CD1c-positive myeloid dendritic cell (primary cell): ENCODE measurements at regions not wholly inside any gene's neighbourhood (a gene's known extent, or its start where the extent isn't known, plus 50 kb on each side); places are given as distances from the start of the nearest gene placed in this dataset.

ENCODE experiments used
- DNase-seq: peaks from one replicate; pipeline ENCODE4 v3.0.0-alpha.2; 2016; ENCODE audit errors: extremely low spot score

- DNase-seq: no peak
Measured at GRCh38 chr14:73782623-73783022, 68.4 kb upstream of the PNMA1 start.

GRCh38 chr14:73780896-73781295, 66.7 kb upstream of the PNMA1 start:
- DNase-seq: no peak

- DNase-seq: no peak
Measured at GRCh38 chr14:73780391-73780790, 66.2 kb upstream of the PNMA1 start.

GRCh38 chr14:73778736-73779135, 64.6 kb upstream of the PNMA1 start:
- no peak for DNase-seq

GRCh38 chr14:73777420-73777819, 63.2 kb upstream of the PNMA1 start:
- no peak for DNase-seq

- no peak for DNase-seq
Measured at GRCh38 chr14:73776194-73776537, 62.0 kb upstream of the PNMA1 start.

- no peak for DNase-seq
Measured at GRCh38 chr14:73775339-73776193, 61.4 kb upstream of the PNMA1 start.

GRCh38 chr14:73774671-73775070, 60.5 kb upstream of the PNMA1 start:
- no peak for DNase-seq

- DNase-seq: peak; percentile 17
Measured at GRCh38 chr14:73774241-73774570, 60.0 kb upstream of the PNMA1 start.

- no peak for DNase-seq
Measured at GRCh38 chr14:73773441-73774240, 59.5 kb upstream of the PNMA1 start.

GRCh38 chr14:73771848-73772638, 57.9 kb upstream of the PNMA1 start:
- peak; percentile 89 for DNase-seq

- no peak for DNase-seq
Measured at GRCh38 chr14:73770977-73771847, 57.0 kb upstream of the PNMA1 start.

- DNase-seq: no peak
Measured at GRCh38 chr14:73768107-73768506, 53.9 kb upstream of the PNMA1 start.

GRCh38 chr14:73764406-73765280, 50.5 kb upstream of the PNMA1 start:
- peak; percentile 95 for DNase-seq
